H1 (cell line): ENCODE measurements at regions not wholly inside any gene's neighbourhood (a gene's known extent, or its start where the extent isn't known, plus 50 kb on each side); places are given as distances from the start of the nearest gene placed in this dataset.

ENCODE experiments used
- CTCF ChIA-PET: fragments of 300-600 bp; sonication (Branson Sonifier 250); formaldehyde crosslinking; loops from one replicate; lab custom pipeline; 2021; ENCODE audit not compliant: partially characterized antibody; lab: Charles Lee
- POLR2A ChIA-PET: fragments of 300-600 bp; sonication (Branson Sonifier 250); formaldehyde crosslinking; loops from one replicate; lab custom pipeline; 2021; ENCODE audit warnings: inconsistent platforms; ENCODE audit not compliant: partially characterized antibody; lab: Charles Lee
- DNase-seq, 2 experiments: peaks; one replicate each; pipeline versions ENCODE4 v3.0.0 to v3.0.0-alpha.2; 2010 to 2022; ENCODE audit warnings: low spot score in 2 of 2, low read depth in 1 of 2, mixed read lengths in 1 of 2
- FAIRE-seq: peaks from 2 replicates; lab custom pipeline; 2011; peaks lifted over from hg19 to GRCh38; lab: Jason Lieb, UNC
- H2AFZ ChIP-seq: 2 replicates; pipeline ENCODE4 v1.8.1; 2012; ENCODE audit warnings: low read length, inconsistent platforms
- H2AK5ac ChIP-seq: 2 replicates; pipeline ENCODE4 v1.6.1; 2013; ENCODE audit warnings: low read depth, low read length
- H2BK120ac ChIP-seq: replicated peaks from 2 replicates; pipeline ENCODE3; 2013; ENCODE audit warnings: low read depth, low read length, inconsistent platforms
- H2BK12ac ChIP-seq: 2 replicates; pipeline ENCODE4 v1.6.1; 2013; ENCODE audit warnings: low read depth, low read length
- H2BK15ac ChIP-seq: 2 replicates; pipeline ENCODE4 v1.6.1; 2013; ENCODE audit warnings: low read length
- H2BK20ac ChIP-seq: 2 replicates; pipeline ENCODE4 v1.6.1; 2013; ENCODE audit warnings: low read length
- H2BK5ac ChIP-seq: 2 replicates; pipeline ENCODE4 v1.6.1; 2013; ENCODE audit warnings: low read depth, low read length
- H3K14ac ChIP-seq: 2 replicates; pipeline ENCODE4 v1.6.1; 2013; ENCODE audit warnings: inconsistent platforms; ENCODE audit not compliant: insufficient read length
- H3K18ac ChIP-seq: 2 replicates; pipeline ENCODE4 v1.6.1; 2013; ENCODE audit warnings: low read length; ENCODE audit errors: extremely low read depth
- H3K23ac ChIP-seq: 2 replicates; pipeline ENCODE4 v1.6.1; 2013; ENCODE audit warnings: inconsistent platforms; ENCODE audit not compliant: insufficient read length
- H3K23me2 ChIP-seq: 2 replicates; pipeline ENCODE4 v1.6.1; 2013; ENCODE audit warnings: low read depth, low read length
- H3K27ac ChIP-seq: 2 replicates; pipeline ENCODE4 v1.6.1; 2011; ENCODE audit warnings: low read depth, low read length, inconsistent platforms
- H3K27me3 ChIP-seq, 4 experiments: replicated peaks in 1 of 4; 1 replicate in 1 of 4; 2 replicates in 3 of 4; pipeline versions ENCODE4 v1.6.1 to v1.8.1; 2011 to 2013; ENCODE audit warnings: low read length in 3 of 4, mild to moderate bottlenecking in 3 of 4, inconsistent platforms in 2 of 4, mixed read lengths in 2 of 4, moderate library complexity in 1 of 4; ENCODE audit not compliant: control insufficient read depth in 3 of 4, insufficient read depth in 3 of 4; ENCODE audit errors: extremely low read depth in 1 of 4
- H3K36me3 ChIP-seq, 4 experiments: 2 replicates each; pipeline versions ENCODE4 v1.6.1 to v1.8.1; 2011 to 2013; ENCODE audit warnings: mild to moderate bottlenecking in 4 of 4, low read length in 3 of 4, moderate library complexity in 2 of 4, control low read depth in 1 of 4, inconsistent platforms in 1 of 4; ENCODE audit not compliant: insufficient read depth in 4 of 4, control insufficient read depth in 2 of 4
- H3K4ac ChIP-seq: replicated peaks from 2 replicates; pipeline ENCODE3; 2013; ENCODE audit warnings: low read length, low read depth, mixed read lengths, inconsistent platforms; ENCODE audit not compliant: insufficient read length
- H3K4me1 ChIP-seq, 4 experiments: replicated peaks in 1 of 4; 1 replicate in 1 of 4; 2 replicates in 3 of 4; pipeline versions ENCODE4 v1.6.1 to v1.8.1; 2011 to 2013; ENCODE audit warnings: low read length in 3 of 4, inconsistent platforms in 2 of 4, mixed read lengths in 1 of 4; ENCODE audit not compliant: insufficient read depth in 4 of 4, control insufficient read depth in 3 of 4
- H3K4me2 ChIP-seq, 2 experiments: 2 replicates each; pipeline versions ENCODE4 v1.6.1 to v1.8.1; 2011 to 2013; ENCODE audit warnings: low read depth in 2 of 2, low read length in 2 of 2, control low read depth in 1 of 2, inconsistent platforms in 1 of 2, mild to moderate bottlenecking in 1 of 2; ENCODE audit not compliant: insufficient read depth in 1 of 2
- H3K4me3 ChIP-seq, 4 experiments: fragments of 200-600, 300-600 bp in 1 of 4; sonication (generic), shearing (Covaris generic), sonication (Bioruptor Twin) in 1 of 4; 2 replicates each; pipeline versions ENCODE4 v1.5.1 to v1.8.1; 2011 to 2016; ENCODE audit warnings: low read length in 4 of 4, low read depth in 3 of 4, control low read depth in 2 of 4, inconsistent platforms in 2 of 4, mild to moderate bottlenecking in 2 of 4, mixed read lengths in 1 of 4, moderate library complexity in 1 of 4; ENCODE audit not compliant: insufficient read depth in 2 of 4; ENCODE audit errors: extremely low read depth in 1 of 4
- H3K56ac ChIP-seq: replicated peaks from 2 replicates; pipeline ENCODE3; 2013; ENCODE audit warnings: low read depth, mild to moderate bottlenecking, mixed read lengths, low read length, inconsistent platforms; ENCODE audit not compliant: insufficient read length
- H3K79me1 ChIP-seq: 2 replicates; pipeline ENCODE4 v1.6.1; 2013; ENCODE audit warnings: low read depth, low read length, control low read depth
- H3K79me2 ChIP-seq, 2 experiments: 2 replicates each; pipeline versions ENCODE4 v1.6.1 to v1.8.1; 2012 to 2013; ENCODE audit warnings: low read length in 2 of 2, mild to moderate bottlenecking in 2 of 2, inconsistent platforms in 1 of 2; ENCODE audit not compliant: insufficient read depth in 2 of 2, control insufficient read depth in 1 of 2
- H3K9ac ChIP-seq, 4 experiments: replicated peaks in 1 of 4; 1 replicate in 1 of 4; 2 replicates in 3 of 4; pipeline versions ENCODE4 v1.6.1 to v1.8.1; 2011 to 2013; ENCODE audit warnings: low read depth in 3 of 4, low read length in 3 of 4, control low read depth in 2 of 4, mild to moderate bottlenecking in 2 of 4, moderate library complexity in 2 of 4, inconsistent platforms in 1 of 4; ENCODE audit errors: extremely low read depth in 1 of 4
- H3K9me3 ChIP-seq, 2 experiments: 2 replicates each; pipeline versions ENCODE4 v1.6.1 to v1.8.1; 2012 to 2013; ENCODE audit warnings: mild to moderate bottlenecking in 2 of 2, moderate library complexity in 2 of 2, control low read depth in 1 of 2, inconsistent platforms in 1 of 2, low read depth in 1 of 2, low read length in 1 of 2, mixed read lengths in 1 of 2; ENCODE audit not compliant: insufficient read depth in 2 of 2
- H4K20me1 ChIP-seq, 2 experiments: replicated peaks in 1 of 2; 2 replicates each; pipeline versions ENCODE3 to v1.8.1; 2011 to 2013; ENCODE audit warnings: inconsistent platforms in 2 of 2, low read length in 2 of 2, mild to moderate bottlenecking in 1 of 2; ENCODE audit not compliant: insufficient read depth in 2 of 2, control insufficient read depth in 1 of 2
- H4K5ac ChIP-seq: 2 replicates; pipeline ENCODE4 v1.6.1; 2013; ENCODE audit warnings: low read length, low read depth, mixed read lengths, inconsistent platforms; ENCODE audit not compliant: insufficient read length
- H4K8ac ChIP-seq: 2 replicates; pipeline ENCODE4 v1.8.0; 2013; ENCODE audit warnings: mild to moderate bottlenecking, moderate library complexity, low read length, inconsistent platforms; ENCODE audit not compliant: insufficient read depth; ENCODE audit errors: extremely low read depth
- H4K91ac ChIP-seq: replicated peaks from 2 replicates; pipeline ENCODE3; 2013; ENCODE audit warnings: low read length, mixed read lengths, inconsistent platforms; ENCODE audit not compliant: insufficient read length
- CTBP2 ChIP-seq: IDR thresholded peaks from 2 replicates; pipeline ENCODE4 v1.7.0; 2011; ENCODE audit warnings: borderline replicate concordance, mild to moderate bottlenecking, moderate library complexity, mixed read lengths, low read length; ENCODE audit not compliant: insufficient read depth, insufficient read length
- EZH2 ChIP-seq: fragments of 200-600 bp; sonication (generic); IDR thresholded peaks from 2 replicates; pipeline ENCODE4 v1.7.1; 2012; ENCODE audit warnings: low read depth, mild to moderate bottlenecking, moderate library complexity, low read length, inconsistent platforms; ENCODE audit not compliant: severe bottlenecking
- GTF2F1 ChIP-seq: IDR thresholded peaks from 2 replicates; pipeline ENCODE4 v1.6.1; 2012; ENCODE audit warnings: low read depth, low read length, improper control_type of control experiment, borderline replicate concordance
- NRF1 ChIP-seq: IDR thresholded peaks from 2 replicates; pipeline ENCODE4 v1.6.1; 2011; ENCODE audit warnings: mild to moderate bottlenecking, low read depth, low read length, improper control_type of control experiment
- SAP30 ChIP-seq: fragments of 300-600 bp; sonication (generic); IDR thresholded peaks from 2 replicates; pipeline ENCODE4 v1.7.1; 2012; ENCODE audit warnings: low read length, moderate library complexity, mild to moderate bottlenecking, inconsistent platforms; ENCODE audit not compliant: insufficient read depth, insufficient replicate concordance
- SP1 ChIP-seq: IDR thresholded peaks from 2 replicates; pipeline ENCODE4 v1.6.1; 2011; ENCODE audit warnings: low read depth, low read length
- SP2 ChIP-seq: IDR thresholded peaks from 2 replicates; pipeline ENCODE4 v1.6.1; 2012; ENCODE audit warnings: mild to moderate bottlenecking, low read length, inconsistent platforms
- SP4 ChIP-seq: IDR thresholded peaks from 2 replicates; pipeline ENCODE4 v1.6.1; 2012; ENCODE audit warnings: low read length, inconsistent platforms
- TF ChIP-seq, protein P1 (sequence below): IDR thresholded peaks from 2 replicates; pipeline ENCODE4 v1.6.1; 2011; ENCODE audit warnings: low read depth, mild to moderate bottlenecking, low read length; ENCODE audit not compliant: insufficient read depth
- TF ChIP-seq, protein P2 (sequence below): IDR thresholded peaks from 2 replicates; pipeline ENCODE4 v1.6.1; 2012; ENCODE audit warnings: inconsistent platforms

DNA sequence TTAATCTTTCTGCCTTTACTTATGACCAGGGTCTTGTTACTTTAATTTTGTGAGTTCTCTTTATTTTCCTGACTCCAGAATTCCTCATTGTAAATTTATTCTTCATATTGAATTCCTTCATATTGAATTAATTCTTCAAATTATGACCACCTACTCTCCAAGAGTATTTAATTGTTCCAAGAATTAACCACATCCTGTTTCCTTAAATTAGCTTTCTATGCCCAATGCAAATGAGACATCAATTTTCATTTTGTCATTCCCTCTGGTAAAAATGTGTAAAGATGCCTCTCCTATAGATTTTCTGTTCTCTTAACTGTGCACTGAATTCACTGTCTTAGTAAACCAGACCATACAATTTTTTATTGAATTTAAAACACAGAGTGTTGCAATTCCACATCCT lies 211.2 kb upstream of the GRIA4 start:
- Histone ChIP-seq H3K4me2 (no peak overlapping the region), H3K27me3 (no peaks in the 10 kb centered on the region), H4K8ac (no peak overlapping the region), H3K18ac (no peak overlapping the region), H2BK12ac (no peak overlapping the region), H3K23ac (no peak overlapping the region), H3K4me3 (no peak overlapping the region), H3K36me3 (no peaks in the 10 kb centered on the region), H4K5ac (no peak overlapping the region), H3K23me2 (no peaks in the 10 kb centered on the region), H3K9me3 (no peaks in the 10 kb centered on the region), H3K4me1 (no peaks in the 10 kb centered on the region), H2BK15ac (no peak overlapping the region), H4K20me1 (no peaks in the 10 kb centered on the region), H3K56ac (no peak overlapping the region), H3K79me1 (no peaks in the 10 kb centered on the region), H3K79me2 (no peaks in the 10 kb centered on the region), H3K9ac (no peak overlapping the region), H2AK5ac (no peak overlapping the region), H3K4ac (no peak overlapping the region), H2BK20ac (no peak overlapping the region), H2AFZ (no peak overlapping the region), H4K91ac (no peak overlapping the region), H3K27ac (no peak overlapping the region), H2BK5ac (no peak overlapping the region), H2BK120ac (no peak overlapping the region), H3K14ac (no peak overlapping the region)
- CTCF ChIA-PET, result no interaction called here
- DNase-seq, result no peak
- no peak for FAIRE-seq
- POLR2A ChIA-PET, result no interaction called here
- TF ChIP-seq SP4 (no peak), SP2 (no peak), GTF2F1 (no peak), EZH2 (no peak), NRF1 (no peak), SP1 (no peak), CTBP2 (no peak), SAP30 (no peak)
- TF ChIP-seq, protein P1, sequence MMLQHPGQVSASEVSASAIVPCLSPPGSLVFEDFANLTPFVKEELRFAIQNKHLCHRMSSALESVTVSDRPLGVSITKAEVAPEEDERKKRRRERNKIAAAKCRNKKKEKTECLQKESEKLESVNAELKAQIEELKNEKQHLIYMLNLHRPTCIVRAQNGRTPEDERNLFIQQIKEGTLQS, result no peak
- TF ChIP-seq, protein P2, sequence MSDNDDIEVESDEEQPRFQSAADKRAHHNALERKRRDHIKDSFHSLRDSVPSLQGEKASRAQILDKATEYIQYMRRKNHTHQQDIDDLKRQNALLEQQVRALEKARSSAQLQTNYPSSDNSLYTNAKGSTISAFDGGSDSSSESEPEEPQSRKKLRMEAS, result no peak
